OCI-LY3 (cell line): ENCODE measurements at regions not wholly inside any gene's neighbourhood (a gene's known extent, or its start where the extent isn't known, plus 50 kb on each side); places are given as distances from the start of the nearest gene placed in this dataset.

Experiments
- H2AFZ ChIP-seq: fragments of 200-600, 300-600 bp; shearing (Covaris generic); 2 replicates; pipeline ENCODE4 v1.6.0; 2014; ENCODE audit warnings: antibody characterized with exemption, low read depth, low read length
- H3K27ac ChIP-seq: fragments of 200-600, 300-600 bp; sonication (generic); 2 replicates; pipeline ENCODE4 v1.5.1; 2014; ENCODE audit warnings: mild to moderate bottlenecking, low read length, moderate library complexity, mixed read lengths
- H3K27me3 ChIP-seq: fragments of 200-600, 300-600 bp; sonication (generic); 2 replicates; pipeline ENCODE4 v1.6.1; 2014; ENCODE audit warnings: low read depth, low read length, mixed read lengths
- H3K36me3 ChIP-seq: fragments of 200-600, 300-600 bp; sonication (generic); replicated peaks from 2 replicates; pipeline ENCODE3; 2014; ENCODE audit warnings: low read depth, low read length, mixed read lengths
- H3K4me1 ChIP-seq: fragments of 300-600, 200-600 bp; sonication (generic); 2 replicates; pipeline ENCODE4 v1.6.1; 2014; ENCODE audit warnings: low read length, mixed read lengths
- H3K4me2 ChIP-seq: fragments of 200-600, 300-600 bp; sonication (generic); 2 replicates; pipeline ENCODE4 v1.6.1; 2014; ENCODE audit warnings: low read length, mixed read lengths
- H3K4me3 ChIP-seq: fragments of 300-600, 200-600 bp; sonication (generic); 2 replicates; pipeline ENCODE4 v1.5.1; 2014; ENCODE audit warnings: antibody characterized with exemption, mild to moderate bottlenecking, low read length, moderate library complexity
- H3K79me2 ChIP-seq: fragments of 300-600, 200-600 bp; shearing (Covaris generic); 2 replicates; pipeline ENCODE4 v1.6.1; 2014; ENCODE audit warnings: mild to moderate bottlenecking, low read length, mixed read lengths
- H3K9ac ChIP-seq: fragments of 300-600, 200-600 bp; shearing (Covaris generic); 2 replicates; pipeline ENCODE4 v1.6.0; 2014; ENCODE audit warnings: mild to moderate bottlenecking, low read length, moderate library complexity
- H3K9me3 ChIP-seq: fragments of 200-600, 300-600 bp; shearing (Covaris generic); 2 replicates; pipeline ENCODE4 v1.6.1; 2014; ENCODE audit warnings: low read length, mixed read lengths; ENCODE audit not compliant: insufficient read depth
- H4K20me1 ChIP-seq: fragments of 200-600, 300-600 bp; sonication (generic); 2 replicates; pipeline ENCODE4 v1.6.1; 2016; ENCODE audit warnings: low read length, mixed read lengths; ENCODE audit not compliant: insufficient read depth
- CTCF ChIP-seq: fragments of 200-600, 300-600 bp; sonication (generic); IDR thresholded peaks from 2 replicates; pipeline ENCODE4 v1.5.1; 2014; ENCODE audit warnings: antibody characterized with exemption, low read length, low read depth
- EZH2phosphoT487 ChIP-seq: fragments of 200-600 bp; shearing (Covaris generic); IDR thresholded peaks from 2 replicates; pipeline ENCODE4 v1.6.1; 2018; ENCODE audit warnings: antibody characterized with exemption, mixed run types, low read depth

- TF ChIP-seq EZH2phosphoT487 (no peak), CTCF (no peak)
- no peak overlapping the region for H3K9ac ChIP-seq
- H2AFZ ChIP-seq = no peak overlapping the region
- H3K4me1 ChIP-seq = no peaks in the 10 kb centered on the region
- H3K36me3 ChIP-seq = no peaks in the 10 kb centered on the region
- H3K9me3 ChIP-seq = no peaks in the 10 kb centered on the region
- no peak overlapping the region for H3K27ac ChIP-seq
- no peak overlapping the region for H3K4me3 ChIP-seq
- no peaks in the 10 kb centered on the region for H3K27me3 ChIP-seq
- no peak overlapping the region for H3K4me2 ChIP-seq
- H4K20me1 ChIP-seq = no peaks in the 10 kb centered on the region
- H3K79me2 ChIP-seq = no peaks in the 10 kb centered on the region
Observed at GRCh38 chr3:25289156-25289555, 138.9 kb upstream of the RARB start.

GRCh38 chr3:25289663-25290062 lies 138.4 kb upstream of the RARB start:
- Histone ChIP-seq H3K36me3 (no peaks in the 10 kb centered on the region), H3K9ac (no peak overlapping the region), H2AFZ (no peak overlapping the region), H3K4me2 (no peak overlapping the region), H3K4me3 (no peak overlapping the region), H3K79me2 (no peaks in the 10 kb centered on the region), H3K27ac (no peak overlapping the region), H3K27me3 (no peaks in the 10 kb centered on the region), H4K20me1 (no peaks in the 10 kb centered on the region), H3K9me3 (no peaks in the 10 kb centered on the region), H3K4me1 (no peaks in the 10 kb centered on the region)
- no peak for TF ChIP-seq CTCF
- TF ChIP-seq EZH2phosphoT487 = no peak

- no peak overlapping the region for H3K9ac ChIP-seq
- H3K36me3 ChIP-seq = no peaks in the 10 kb centered on the region
- no peaks in the 10 kb centered on the region for H3K79me2 ChIP-seq
- no peak overlapping the region for H3K4me3 ChIP-seq
- no peaks in the 10 kb centered on the region for H4K20me1 ChIP-seq
- H2AFZ ChIP-seq = no peak overlapping the region
- H3K9me3 ChIP-seq = no peaks in the 10 kb centered on the region
- no peaks in the 10 kb centered on the region for H3K4me1 ChIP-seq
- H3K27ac ChIP-seq = no peak overlapping the region
- H3K27me3 ChIP-seq = no peaks in the 10 kb centered on the region
- no peak overlapping the region for H3K4me2 ChIP-seq
- TF ChIP-seq EZH2phosphoT487 = no peak
- TF ChIP-seq CTCF = no peak
Observed at GRCh38 chr3:25291481-25291905, 136.6 kb upstream of the RARB start.

- H3K27ac ChIP-seq = no peak overlapping the region
- no peak overlapping the region for H2AFZ ChIP-seq
- TF ChIP-seq CTCF = no peak
- TF ChIP-seq EZH2phosphoT487 = no peak
Observed at GRCh38 chr3:25292036-25292435, 136.0 kb upstream of the RARB start.

More at GRCh38 chr3:25292036-25292435, 136.0 kb upstream of the RARB start:
- no peaks in the 10 kb centered on the region for H3K79me2 ChIP-seq
- H3K9ac ChIP-seq = no peak overlapping the region
- H3K4me3 ChIP-seq = no peak overlapping the region
- no peaks in the 10 kb centered on the region for H3K9me3 ChIP-seq
- no peak overlapping the region for H3K4me2 ChIP-seq
- H4K20me1 ChIP-seq = no peaks in the 10 kb centered on the region
- H3K36me3 ChIP-seq = no peaks in the 10 kb centered on the region
- H3K4me1 ChIP-seq = no peaks in the 10 kb centered on the region
- H3K27me3 ChIP-seq = no peaks in the 10 kb centered on the region
